HG02840 (cell line): ENCODE measurements at regions not wholly inside any gene's neighbourhood (a gene's known extent, or its start where the extent isn't known, plus 50 kb on each side); places are given as distances from the start of the nearest gene placed in this dataset.
"Not testable (repeated sequence)": the region's sequence is repeated elsewhere in the genome, so short reads cannot be mapped to it uniquely, and the experiment has no call there.

Source experiments
- ATAC-seq: cut with Tn5 transposase; IDR thresholded peaks from one replicate; pipeline ENCODE4 v1.9.1; 2021; ENCODE audit warnings: mild to moderate bottlenecking, moderate library complexity, moderate number of reproducible peaks; ENCODE audit not compliant: unreplicated experiment, low FRiP score

DNA sequence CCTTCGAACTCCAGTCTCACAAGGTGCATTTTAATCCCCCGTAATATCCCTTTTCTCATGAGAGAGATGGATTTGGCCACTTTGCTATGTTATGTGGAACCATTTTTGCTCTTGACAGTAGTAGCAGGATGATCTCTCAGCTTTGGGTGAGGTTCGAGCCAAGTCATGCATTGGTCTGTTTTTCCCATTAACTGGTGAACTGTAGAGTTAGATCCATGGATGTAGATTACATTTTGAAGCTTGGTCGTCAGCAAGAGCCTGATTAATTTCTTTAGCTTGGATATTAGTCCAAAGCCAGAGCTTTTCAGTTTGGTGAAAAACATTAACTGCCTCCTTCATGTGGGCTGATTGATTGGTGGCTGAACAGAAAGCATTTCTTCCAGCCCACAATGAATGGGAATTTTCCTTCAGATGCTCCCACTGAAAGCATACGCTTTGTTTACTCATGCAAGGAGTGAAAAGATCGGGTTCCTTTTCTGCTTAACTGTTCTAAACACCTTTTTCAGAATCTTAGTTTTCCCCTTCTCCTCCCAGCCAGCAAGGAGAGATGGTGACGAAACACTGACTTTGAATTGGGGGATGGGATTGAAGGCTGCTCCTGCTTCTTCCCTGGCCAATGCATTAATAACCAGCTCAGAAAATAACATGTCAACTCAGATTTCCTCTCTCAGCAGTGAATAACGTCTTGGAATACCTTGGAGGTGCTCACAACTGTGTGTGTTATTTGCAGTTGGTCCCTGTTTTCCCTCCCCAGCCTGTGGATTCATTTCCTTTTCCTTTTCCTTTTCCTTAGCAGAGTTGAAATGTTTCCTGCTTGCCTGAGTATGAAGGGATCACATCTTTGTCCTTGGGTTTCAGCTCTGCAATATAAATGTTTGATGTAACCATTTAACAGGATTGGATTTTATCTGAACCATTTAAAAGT, 351.8 kb upstream of the FZD8 start:
- no peak for ATAC-seq

DNA sequence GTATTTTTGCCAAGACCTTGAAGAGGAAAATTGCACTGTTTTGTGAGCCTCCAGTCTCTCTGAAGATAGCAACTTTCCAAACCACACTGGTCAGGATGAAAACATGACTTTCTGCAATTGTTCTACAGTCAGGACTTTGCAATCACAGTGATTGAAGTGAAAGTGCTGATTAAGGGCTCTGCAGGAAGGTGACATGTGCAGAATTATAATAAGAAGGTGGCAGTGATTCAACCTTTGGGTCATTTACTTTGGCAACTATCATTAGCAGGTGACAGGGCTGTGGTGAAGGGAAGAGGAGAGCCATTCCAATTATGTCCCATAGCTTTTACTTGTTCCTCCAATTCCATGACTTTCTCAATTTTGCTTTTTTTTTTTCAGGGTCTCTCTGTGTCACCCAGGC, 350.0 kb upstream of the FZD8 start:
- ATAC-seq = no peak

DNA sequence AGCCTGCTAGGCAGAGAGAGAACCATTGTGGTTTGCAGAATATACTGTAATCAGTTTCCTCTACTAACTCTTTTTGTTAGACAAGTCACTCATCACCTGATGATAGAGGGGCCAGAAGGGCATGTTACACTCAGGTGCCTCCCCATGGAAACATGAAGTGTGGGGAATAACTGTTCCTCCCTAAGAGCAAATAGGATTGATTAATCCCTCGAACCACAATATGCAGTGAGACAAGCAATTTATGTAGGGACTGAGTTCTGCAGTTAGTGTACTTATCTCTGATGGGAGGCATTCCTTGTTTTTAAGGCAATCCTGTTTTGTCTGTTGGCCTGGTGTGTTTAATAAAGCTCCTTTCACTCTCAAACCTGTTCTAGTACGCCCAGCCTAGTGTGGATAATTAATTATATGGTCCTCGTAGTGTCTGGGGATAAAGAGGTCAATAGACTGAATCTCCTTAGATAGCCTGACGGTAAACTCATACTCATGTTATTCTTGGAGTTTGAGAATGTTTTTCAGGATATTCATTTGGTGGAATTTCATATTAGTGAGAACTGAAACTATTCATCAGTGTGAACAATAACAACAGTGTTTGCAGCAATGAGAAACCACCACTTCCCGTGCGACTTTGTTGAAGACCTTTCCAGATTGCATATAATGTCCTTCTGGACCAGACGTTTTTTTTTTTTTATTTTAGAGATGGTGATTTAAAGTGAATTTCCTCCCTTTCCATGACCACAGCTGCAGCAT, 344.8 kb upstream of the FZD8 start:
- ATAC-seq = no peak

DNA sequence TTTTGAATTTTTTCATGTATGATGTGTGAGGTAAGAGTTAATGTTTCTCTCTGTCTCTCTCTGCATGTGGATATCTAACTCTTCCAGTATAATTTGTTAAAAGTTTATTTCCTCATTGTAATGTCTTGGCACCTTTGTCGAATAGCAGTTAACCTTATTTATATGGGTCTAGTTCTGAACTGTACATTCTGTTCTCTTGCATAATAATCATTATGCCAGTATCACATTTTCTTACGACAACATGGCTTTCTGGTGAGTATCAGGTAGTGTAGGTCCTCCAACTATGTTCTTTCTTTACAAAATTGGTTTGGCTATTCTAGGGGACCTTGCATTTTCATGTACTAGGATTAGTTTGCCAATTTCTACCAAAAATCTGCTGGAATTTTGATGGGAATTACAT, 337.0 kb upstream of the FZD8 start:
- ATAC-seq = no peak

DNA sequence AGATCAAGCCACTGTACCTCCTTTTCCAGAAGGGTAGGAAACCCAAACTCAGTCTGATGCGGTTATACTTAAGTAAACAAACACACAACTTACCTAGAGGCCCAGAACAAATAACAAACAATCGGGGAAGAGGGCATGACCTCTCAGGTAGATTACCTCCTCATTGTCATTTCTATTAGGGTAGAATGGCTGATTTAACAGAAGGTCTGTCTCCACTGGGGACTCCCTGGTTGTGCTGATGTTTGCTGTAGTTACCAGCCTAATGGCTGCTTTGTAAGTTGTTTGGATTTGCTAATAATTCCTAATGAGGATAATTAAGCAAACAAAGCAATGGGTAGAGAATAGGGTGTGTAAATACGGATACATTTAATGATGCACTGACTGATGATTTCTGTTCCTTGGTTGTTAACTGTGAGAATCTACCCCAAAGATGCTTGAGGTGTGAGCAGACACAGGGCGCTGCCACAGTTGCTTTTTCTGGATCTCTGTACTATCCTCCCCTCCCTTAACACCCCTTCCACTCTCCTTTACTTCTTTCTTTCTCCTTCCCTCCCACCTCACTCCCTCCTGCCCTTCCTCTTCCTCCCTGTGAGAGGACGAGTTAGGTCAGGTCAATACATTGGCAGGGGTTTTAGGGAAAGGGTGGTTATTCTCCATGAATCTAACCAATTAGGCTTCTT, 332.0 kb upstream of the FZD8 start:
- not testable (repeated sequence) for ATAC-seq

DNA sequence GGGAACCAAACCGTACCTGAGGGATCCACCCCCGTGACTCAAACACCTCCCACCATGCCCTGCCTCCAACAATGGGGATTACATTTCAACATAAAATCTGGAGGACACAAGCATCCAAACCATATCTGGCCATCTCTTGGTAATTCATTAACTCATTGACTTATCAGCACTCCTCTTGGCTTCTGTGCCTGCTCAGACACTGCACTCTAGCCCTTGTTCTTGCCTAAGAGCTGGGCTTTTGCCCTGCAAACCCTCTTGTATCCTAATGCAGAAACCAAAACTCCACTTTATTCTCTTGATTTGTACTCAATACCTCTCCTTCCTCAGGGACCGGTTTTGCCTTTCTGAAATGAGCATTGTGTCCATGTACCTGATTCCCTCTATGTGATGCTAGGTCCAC, 330.2 kb upstream of the FZD8 start:
- no peak for ATAC-seq

DNA sequence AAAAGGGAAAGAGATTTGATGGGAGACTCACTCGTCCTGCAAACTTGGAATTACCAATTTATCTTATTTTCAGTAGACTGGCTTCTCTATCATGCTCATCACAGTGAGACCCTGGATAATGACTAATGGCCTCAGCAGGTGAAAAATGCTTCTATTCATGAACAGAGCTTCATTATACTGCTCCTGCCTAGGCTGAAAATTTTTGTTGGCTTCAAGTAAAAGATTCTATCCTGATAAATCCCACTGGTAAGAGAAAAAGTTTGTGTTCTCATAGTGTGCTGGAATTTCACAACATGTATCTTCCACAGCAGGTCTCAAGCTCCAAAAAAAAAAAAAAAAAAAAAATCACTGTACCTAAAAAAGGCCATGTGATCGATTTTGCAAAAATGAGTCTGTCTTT, 329.3 kb upstream of the FZD8 start:
- ATAC-seq = no peak

DNA sequence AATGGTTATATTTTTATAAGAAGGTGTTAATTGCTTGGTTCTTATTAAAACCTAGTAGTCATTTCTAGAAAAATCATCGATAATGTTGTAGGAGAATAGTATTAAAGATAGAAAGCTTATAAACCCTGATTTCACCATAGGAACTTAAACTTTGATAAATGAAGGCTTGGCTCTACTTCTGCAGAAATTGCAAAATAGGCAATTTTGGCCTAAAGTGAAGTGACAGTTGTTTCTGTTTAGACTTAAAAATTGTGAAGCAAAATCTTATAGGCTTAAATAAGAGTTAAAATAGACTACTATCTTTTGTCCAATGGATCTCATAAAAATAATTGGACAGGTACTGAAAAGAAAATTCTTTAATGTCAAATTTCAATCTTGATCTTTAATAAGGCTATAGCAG, 321.6 kb upstream of the FZD8 start:
- ATAC-seq = no peak

DNA sequence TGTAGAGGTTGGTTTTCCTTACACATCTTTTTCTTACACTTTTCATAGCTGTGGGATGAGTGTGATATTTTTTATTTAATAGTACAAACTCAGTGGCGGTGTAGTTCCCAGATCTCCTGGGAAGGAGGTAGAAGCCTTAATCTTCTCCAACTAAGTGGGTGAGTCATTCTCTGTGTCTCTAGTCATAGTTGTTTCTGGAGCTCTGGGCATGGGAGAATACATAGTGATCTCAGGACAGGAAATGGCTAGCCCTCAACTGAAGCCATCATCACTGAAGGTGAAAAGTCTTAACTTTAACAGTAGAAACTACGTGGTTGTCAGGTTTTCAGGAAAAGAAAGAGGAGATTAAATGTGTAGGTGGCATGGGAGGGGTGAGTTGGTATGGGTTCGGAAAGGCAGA, 319.4 kb upstream of the FZD8 start:
- no peak for ATAC-seq

DNA sequence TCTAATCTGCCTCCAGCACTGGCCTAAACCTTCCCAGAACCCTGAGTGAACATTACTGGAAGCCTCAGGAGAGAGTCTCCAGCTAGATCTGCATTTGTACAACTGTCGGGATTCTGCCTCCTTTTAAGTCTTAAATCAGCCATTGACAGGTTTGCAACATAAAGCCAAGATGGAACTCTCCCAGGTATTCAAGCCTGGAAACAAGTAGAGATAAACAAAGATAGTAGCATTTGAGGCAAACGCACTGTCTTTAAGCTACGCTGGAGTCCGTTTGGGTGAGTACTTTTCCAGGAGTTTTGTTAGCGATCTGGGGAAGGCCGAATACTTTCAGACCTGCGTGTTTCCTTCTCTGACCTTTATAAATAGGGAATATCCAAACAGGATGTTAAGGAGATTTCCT, 317.2 kb upstream of the FZD8 start:
- no peak for ATAC-seq

DNA sequence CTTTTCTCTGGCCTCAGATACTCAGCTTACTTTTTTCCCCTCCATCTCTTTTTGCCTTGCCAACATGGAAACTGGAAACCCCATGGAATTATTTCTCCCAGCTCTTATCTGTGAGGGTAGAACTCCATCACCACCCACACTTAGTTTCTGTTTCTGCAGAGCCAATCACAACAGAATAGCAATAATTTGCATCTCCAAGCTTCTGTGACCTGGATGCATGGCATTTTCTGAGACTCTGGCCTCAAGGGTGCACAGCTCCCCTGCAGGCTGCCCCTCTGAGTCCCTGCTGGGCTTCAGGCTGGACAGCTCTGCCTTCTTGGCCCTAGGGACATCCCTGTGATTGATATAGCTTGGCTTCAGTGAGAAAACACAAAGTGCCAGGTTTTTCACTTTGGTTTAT, 316.5 kb upstream of the FZD8 start:
- not testable (repeated sequence) for ATAC-seq

DNA sequence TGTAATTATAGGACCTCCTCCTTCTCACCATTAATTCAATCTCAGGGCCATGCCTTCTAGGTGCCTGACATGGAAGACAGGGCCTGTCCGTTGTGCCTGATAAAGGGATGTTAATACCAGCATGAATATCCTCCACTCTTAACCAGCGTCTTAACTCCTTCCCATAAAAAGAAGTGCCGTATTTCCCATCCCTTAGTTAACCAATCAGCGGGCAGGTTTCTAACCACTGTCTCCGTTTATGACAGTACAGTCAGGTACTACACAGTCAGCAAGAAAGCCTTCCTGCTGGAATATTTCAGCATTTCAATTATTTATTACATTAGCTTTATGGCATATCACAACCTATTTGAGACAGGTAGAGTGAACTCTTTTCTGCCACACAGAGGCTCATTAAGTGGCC, 308.6 kb upstream of the FZD8 start:
- ATAC-seq = no peak

DNA sequence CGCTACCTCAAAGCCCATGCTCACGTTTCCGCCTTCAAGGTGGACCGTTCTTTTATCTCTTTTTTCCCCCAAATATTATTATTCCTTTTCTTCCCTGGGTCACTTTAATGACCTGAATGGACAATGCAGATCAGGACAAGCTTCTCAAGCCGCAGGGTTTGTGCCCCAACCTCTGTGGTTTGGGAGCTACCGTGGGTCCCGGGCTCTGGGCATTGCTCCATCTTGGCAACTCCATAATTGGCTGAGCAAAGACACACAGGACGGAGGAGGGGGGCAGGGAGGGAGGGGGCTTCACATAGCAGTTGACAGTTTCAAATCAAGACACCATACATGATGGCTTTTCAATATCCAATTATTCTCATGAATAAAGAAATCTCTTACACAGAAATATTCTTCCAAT, 308.1 kb upstream of the FZD8 start:
- no peak for ATAC-seq

DNA sequence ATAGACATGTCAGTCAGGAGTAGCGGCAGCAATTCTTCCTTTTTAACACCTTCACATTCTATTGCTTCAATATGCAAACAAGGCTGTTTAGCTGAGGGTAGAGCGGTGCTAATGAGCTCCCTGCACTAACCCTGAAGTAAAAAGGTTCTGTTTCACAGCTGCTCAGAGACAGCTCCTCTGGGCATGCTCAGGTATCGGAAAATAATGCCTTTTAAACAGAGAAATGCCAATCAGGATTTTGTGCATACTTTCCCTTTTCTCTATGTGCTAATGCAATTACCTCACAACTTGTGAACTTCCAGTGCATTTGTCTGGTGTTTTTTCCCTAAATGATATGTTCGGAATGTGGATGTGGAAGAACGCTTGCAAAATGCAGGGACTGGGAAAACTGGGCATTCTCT, 307.7 kb upstream of the FZD8 start:
- no peak for ATAC-seq

DNA sequence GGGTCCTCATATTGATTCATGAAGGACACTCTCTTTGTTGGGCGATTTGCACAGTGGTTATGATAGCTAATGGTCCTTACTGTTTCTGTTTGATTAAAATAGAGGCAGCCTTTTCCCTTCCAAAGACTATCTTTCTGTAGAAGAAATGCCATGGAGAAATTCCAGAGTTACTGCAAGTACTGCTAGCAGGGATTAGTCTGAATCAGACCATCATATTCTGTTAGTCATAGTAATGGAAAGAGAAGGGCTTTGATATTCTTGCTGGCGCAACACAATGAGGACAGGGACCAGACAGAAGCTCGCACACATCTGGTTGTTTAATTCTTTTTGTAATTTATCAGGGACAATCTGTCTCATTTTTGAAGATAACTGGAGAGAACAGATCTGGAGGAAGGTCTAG, 304.5 kb upstream of the FZD8 start:
- ATAC-seq = no peak

DNA sequence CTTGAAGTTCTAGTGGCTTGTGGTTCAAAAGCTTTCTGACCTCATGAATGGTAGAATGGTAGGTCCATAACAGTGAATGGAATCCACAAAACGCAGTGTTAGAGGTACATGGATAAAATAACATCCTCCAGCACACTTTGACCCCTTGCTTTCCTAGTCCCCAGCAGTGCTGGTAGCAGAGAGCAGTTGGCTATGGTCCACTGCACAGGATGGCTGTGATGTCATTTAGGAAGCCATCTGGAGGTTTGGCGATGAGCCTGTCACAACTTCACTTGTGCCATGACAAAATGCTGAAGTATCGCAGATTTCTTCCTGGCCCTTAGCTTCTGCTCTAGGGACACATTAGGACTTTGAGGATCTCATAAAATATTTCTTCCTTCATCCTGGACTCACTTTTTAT, 300.0 kb upstream of the FZD8 start:
- no peak for ATAC-seq

DNA sequence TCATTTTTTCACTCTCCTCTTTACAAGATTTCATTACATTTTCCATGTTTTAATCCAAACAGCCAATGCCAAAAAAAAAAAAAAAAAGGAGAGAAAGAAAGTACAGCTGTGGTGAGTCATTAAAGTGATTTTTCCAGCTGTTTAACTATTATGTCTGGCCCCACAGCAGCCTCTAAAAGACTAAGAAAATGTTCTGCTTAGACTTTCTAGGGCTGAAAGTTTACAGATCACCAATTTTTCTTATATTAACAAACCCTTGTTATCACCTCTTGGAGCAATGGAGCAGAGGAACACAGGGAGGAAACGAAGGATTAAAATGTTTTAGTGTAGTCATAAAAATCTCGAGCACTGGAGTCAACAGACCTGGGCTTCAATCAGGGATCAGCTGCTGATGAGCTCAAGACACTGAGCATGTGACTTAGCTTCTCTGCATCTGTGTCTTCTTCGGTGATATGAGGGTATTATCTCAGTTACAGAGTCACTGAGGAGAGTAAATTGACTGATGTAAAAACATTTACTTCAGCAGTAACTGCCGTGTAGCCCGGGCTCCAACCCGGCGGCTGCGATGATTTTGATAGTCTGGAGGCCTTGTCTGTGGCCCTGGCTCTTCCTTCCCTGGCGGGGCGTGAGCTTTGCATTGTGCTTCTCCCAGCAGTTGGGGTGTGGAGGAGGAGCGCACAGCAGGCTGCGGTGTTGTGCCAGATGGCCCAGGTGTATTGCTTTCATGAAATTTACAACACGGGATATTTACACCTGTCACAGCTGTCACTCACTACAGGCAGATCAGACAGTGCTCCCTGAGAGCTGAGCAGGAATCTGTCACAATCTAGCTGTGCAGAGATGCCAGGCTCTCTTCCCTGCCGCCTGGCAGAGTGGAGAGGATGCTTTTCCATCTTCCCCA, 298.3 kb upstream of the FZD8 start:
- ATAC-seq = no peak

DNA sequence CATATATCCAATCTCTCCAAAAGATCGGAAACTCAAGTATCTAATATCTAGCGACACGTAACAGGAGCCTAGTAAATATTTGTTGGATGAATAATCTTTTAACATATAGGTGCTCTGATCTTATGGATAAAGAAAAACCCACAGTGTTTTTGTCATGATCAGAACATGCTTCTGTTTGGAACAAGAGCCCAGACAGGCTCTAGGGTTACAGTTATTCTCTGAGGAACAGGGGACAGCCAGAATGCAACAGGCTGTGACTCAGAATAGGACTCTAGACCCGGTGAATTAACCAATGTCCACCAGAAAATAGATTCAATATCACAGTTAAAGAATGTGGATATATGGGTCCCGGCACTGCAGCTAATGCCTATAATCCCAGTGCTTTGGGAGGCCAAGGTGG, 296.1 kb upstream of the FZD8 start:
- ATAC-seq = no peak

DNA sequence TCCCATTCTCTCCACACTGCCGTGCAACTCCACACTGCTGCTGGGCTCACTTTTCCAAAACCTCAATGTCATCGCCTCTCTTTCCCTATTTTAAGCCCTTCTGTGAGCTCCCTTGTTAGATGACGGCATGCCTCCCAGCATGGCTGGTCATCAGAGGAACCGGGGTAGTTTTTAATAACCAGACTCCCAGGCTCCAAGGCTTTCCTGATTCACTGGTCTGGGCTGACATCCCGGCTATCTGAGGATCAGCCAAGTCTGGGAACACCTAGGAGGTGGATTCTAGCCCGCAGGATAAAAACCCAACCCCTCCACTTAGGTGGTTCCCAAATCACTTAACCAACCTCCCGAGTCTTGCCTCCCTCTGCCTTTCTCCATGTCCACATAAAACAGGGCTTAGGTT, 295.4 kb upstream of the FZD8 start:
- ATAC-seq = no peak

DNA sequence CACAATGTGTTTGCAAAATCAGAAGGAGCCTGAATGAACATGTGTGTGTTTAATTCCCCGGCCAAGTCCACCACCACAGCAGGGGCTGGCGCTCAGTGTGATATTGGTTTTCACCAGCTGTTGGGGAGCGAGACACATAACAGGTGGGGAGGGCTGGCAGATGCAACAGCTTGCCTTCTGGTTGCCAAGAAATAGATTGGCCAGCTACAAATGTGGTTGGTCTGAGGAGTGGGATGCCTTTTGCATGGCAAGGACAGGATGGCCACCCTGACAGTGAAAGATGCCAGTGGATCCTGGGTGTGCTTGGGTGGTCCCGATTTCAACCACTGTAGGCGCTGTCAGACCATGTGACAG, 292.5 kb upstream of the FZD8 start:
- no peak for ATAC-seq
